ENCODE measurements at regions not wholly inside any gene's neighbourhood (a gene's known extent, or its start where the extent isn't known, plus 50 kb on each side); places are given as distances from the start of the nearest gene placed in this dataset.
"Not testable (repeated sequence)": the region's sequence is repeated elsewhere in the genome, so short reads cannot be mapped to it uniquely, and the experiment has no call there.

DNA sequence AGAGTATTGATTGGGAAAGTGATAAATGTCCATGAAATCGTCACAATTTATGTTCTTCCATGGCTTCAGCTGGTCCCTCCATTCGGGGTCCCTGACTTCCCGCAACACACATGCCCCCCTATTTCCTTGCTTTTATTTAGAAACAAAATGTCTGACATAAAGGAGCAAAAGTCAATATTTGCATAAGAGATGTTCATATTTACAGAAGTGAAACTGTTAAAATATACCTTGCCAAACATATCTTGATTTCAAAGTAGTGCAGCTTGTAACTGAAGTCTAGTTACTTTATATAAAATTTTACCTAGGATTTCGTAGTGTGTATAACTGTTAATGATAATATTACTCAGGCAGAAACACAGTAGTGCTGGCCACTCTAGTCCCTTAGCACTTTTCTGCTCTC, 548.9 kb upstream of the ADGRB3 start:
- Histone ChIP-seq H3K79me2 (no peaks in the 10 kb centered on the region), H3K9ac (no peak overlapping the region), H3K4me3 (ENCODE audit: low read depth, low read length) (no peak overlapping the region), H3K4me2 (ENCODE audit: low read length) (no peak overlapping the region), H2AFZ (no peak overlapping the region), H3K27me3 (ENCODE audit: control insufficient read depth, insufficient read depth, low read length) (no peaks in the 10 kb centered on the region), H3K4me1 (no peaks in the 10 kb centered on the region), H3K9me3 (ENCODE audit: control insufficient read depth, low read length) (no peaks in the 10 kb centered on the region), H3K27ac (no peak overlapping the region), H3K36me3 (ENCODE audit: control insufficient read depth, insufficient read depth, low read length) (no peaks in the 10 kb centered on the region)
- TF ChIP-seq, protein P1, sequence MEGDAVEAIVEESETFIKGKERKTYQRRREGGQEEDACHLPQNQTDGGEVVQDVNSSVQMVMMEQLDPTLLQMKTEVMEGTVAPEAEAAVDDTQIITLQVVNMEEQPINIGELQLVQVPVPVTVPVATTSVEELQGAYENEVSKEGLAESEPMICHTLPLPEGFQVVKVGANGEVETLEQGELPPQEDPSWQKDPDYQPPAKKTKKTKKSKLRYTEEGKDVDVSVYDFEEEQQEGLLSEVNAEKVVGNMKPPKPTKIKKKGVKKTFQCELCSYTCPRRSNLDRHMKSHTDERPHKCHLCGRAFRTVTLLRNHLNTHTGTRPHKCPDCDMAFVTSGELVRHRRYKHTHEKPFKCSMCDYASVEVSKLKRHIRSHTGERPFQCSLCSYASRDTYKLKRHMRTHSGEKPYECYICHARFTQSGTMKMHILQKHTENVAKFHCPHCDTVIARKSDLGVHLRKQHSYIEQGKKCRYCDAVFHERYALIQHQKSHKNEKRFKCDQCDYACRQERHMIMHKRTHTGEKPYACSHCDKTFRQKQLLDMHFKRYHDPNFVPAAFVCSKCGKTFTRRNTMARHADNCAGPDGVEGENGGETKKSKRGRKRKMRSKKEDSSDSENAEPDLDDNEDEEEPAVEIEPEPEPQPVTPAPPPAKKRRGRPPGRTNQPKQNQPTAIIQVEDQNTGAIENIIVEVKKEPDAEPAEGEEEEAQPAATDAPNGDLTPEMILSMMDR (IDR thresholded peaks at IDR 0.05), result no peak

DNA sequence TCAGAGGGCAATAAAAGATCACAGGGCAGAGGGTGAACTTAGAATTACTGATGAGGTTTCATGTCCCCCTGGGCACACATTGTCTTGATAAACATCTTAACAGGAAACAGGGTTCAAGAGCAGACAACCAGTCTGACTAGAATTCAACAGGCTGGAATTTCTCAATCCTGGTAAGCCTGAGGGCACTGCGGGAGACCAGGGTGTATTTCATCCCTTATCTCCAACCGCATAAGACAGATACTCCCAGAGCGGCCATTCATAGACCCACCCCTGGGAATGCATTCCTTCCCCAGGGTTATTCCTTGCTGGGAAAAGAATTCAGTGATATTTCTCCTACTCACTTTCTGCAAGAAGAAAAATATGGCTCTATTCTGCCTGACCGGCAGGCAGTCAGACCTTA, 549.5 kb upstream of the ADGRB3 start:
- H3K9ac ChIP-seq; H3K27me3 ChIP-seq (ENCODE audit: control insufficient read depth, insufficient read depth, low read length); H3K79me2 ChIP-seq: not testable (repeated sequence)

DNA sequence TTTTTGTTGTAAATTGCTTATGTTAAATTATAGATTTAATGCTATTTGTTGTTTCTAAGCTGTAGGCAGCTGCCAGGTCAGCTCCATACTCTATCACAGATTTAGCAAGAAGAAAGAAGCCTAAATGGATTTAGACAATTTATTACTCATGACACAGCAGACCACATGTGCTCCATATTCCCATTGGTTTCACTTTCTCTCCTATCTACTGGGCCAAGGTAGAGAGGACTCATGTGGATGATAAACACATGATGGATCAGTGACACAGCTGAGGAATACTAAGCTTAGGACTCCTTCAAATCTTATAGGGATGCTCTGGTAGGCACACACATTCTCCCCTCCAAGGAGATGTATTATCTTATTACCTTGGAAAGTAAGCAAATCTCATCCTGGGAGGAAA, 553.0 kb upstream of the ADGRB3 start:
- no peak overlapping the region for H3K27ac ChIP-seq
- H3K27me3 ChIP-seq (ENCODE audit: control insufficient read depth, insufficient read depth, low read length), result no peaks in the 10 kb centered on the region
- H3K79me2 ChIP-seq, result no peaks in the 10 kb centered on the region
- no peak overlapping the region for H3K9ac ChIP-seq
- TF ChIP-seq, protein P1 (IDR thresholded peaks at IDR 0.05), result no peak
- H3K9me3 ChIP-seq (ENCODE audit: control insufficient read depth, low read length), result no peaks in the 10 kb centered on the region
- H2AFZ ChIP-seq, result no peak overlapping the region
- no peaks in the 10 kb centered on the region for H3K36me3 ChIP-seq (ENCODE audit: control insufficient read depth, insufficient read depth, low read length)
- no peak overlapping the region for H3K4me2 ChIP-seq (ENCODE audit: low read length)
- no peak overlapping the region for H3K4me3 ChIP-seq (ENCODE audit: low read depth, low read length)
- no peaks in the 10 kb centered on the region for H3K4me1 ChIP-seq

More for the DNA sequence above, 549.5 kb upstream of the ADGRB3 start:
- H3K4me2 ChIP-seq (ENCODE audit: low read length); H2AFZ ChIP-seq; H3K4me1 ChIP-seq; H3K9me3 ChIP-seq (ENCODE audit: control insufficient read depth, low read length); H3K27ac ChIP-seq; H3K36me3 ChIP-seq (ENCODE audit: control insufficient read depth, insufficient read depth, low read length); H3K4me3 ChIP-seq (ENCODE audit: low read depth, low read length): not testable (repeated sequence)

DNA sequence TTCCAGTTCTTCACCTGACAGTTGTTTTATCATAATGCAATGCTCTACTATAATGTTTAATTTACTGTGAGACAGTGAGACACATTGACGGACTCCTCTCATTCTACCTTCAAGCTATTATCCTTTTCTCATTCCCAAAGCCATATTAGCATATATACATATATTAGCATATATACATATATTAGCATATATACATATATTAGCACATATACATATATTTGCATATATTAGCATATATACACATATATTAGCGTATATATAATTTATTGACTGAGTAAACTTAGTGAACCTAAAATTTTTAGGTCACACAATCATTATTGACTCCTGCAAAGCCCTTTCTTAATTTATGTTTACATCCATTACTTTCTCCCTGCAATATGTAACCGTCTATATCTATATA, 555.0 kb upstream of the ADGRB3 start:
- H3K36me3 ChIP-seq (ENCODE audit: control insufficient read depth, insufficient read depth, low read length), result no peaks in the 10 kb centered on the region
- TF ChIP-seq, protein P1 (IDR thresholded peaks at IDR 0.05), result no peak

GRCh38 chr6:68077661-68078060, 557.4 kb upstream of the ADGRB3 start:
- H3K4me2 ChIP-seq (ENCODE audit: low read length), result no peak overlapping the region
- H3K36me3 ChIP-seq (ENCODE audit: control insufficient read depth, insufficient read depth, low read length), result no peaks in the 10 kb centered on the region
- no peak overlapping the region for H3K27ac ChIP-seq
- H3K4me3 ChIP-seq (ENCODE audit: low read depth, low read length), result no peak overlapping the region
- H2AFZ ChIP-seq, result no peak overlapping the region
- no peak overlapping the region for H3K9ac ChIP-seq
- no peaks in the 10 kb centered on the region for H3K9me3 ChIP-seq (ENCODE audit: control insufficient read depth, low read length)
- no peaks in the 10 kb centered on the region for H3K4me1 ChIP-seq
- no peaks in the 10 kb centered on the region for H3K27me3 ChIP-seq (ENCODE audit: control insufficient read depth, insufficient read depth, low read length)
- TF ChIP-seq, protein P1 (IDR thresholded peaks at IDR 0.05), result no peak
- H3K79me2 ChIP-seq, result no peaks in the 10 kb centered on the region

More for the DNA sequence above, 555.0 kb upstream of the ADGRB3 start:
- Histone ChIP-seq H3K4me2 (ENCODE audit: low read length) (no peak overlapping the region), H3K4me3 (ENCODE audit: low read depth, low read length) (no peak overlapping the region), H3K4me1 (no peaks in the 10 kb centered on the region), H3K27me3 (ENCODE audit: control insufficient read depth, insufficient read depth, low read length) (no peaks in the 10 kb centered on the region), H3K9me3 (ENCODE audit: control insufficient read depth, low read length) (no peaks in the 10 kb centered on the region), H2AFZ (no peak overlapping the region), H3K79me2 (no peaks in the 10 kb centered on the region), H3K9ac (no peak overlapping the region), H3K27ac (no peak overlapping the region)
